ENCODE measurements at regions not wholly inside any gene's neighbourhood (a gene's known extent, or its start where the extent isn't known, plus 50 kb on each side); places are given as distances from the start of the nearest gene placed in this dataset.
A peak's percentile ranks its signal among the peaks of the same experiment; 100 is the strongest.

- no peak overlapping the region for H3K4me3 ChIP-seq (ENCODE audit: insufficient read depth, low read depth, low read length)
- Mint-ChIP-seq H3K4me1 (ENCODE audit: low read depth, unreplicated experiment) (no peaks in the 10 kb centered on the region), H3K27me3 (ENCODE audit: low read depth, unreplicated experiment) (peaks cover 22% of the 10 kb centered on the region), H3K36me3 (ENCODE audit: low read depth, unreplicated experiment) (no peaks in the 10 kb centered on the region), H3K9me3 (ENCODE audit: unreplicated experiment) (peaks cover 5% of the 10 kb centered on the region), H3K4me3 (ENCODE audit: unreplicated experiment) (no peak overlapping the region), H3K27ac (ENCODE audit: unreplicated experiment) (no peak overlapping the region)
- H2AFZ ChIP-seq (ENCODE audit: low read depth, low read length), result no peak overlapping the region
- H3K4me1 ChIP-seq (ENCODE audit: insufficient read depth, low read length), result no peaks in the 10 kb centered on the region
- H3K4me2 ChIP-seq (ENCODE audit: low read length), result no peak overlapping the region
- H3K36me3 ChIP-seq (ENCODE audit: insufficient read depth, low read length), result no peaks in the 10 kb centered on the region
- no peak overlapping the region for H3K9ac ChIP-seq (ENCODE audit: low read length)
- H3K27ac ChIP-seq (ENCODE audit: low read depth, low read length), result no peak overlapping the region
- H3K9me3 ChIP-seq (ENCODE audit: insufficient read depth, low read depth, low read length), result no peaks in the 10 kb centered on the region
- H3K27me3 ChIP-seq (ENCODE audit: insufficient read depth, low read length), result peaks cover 14% of the 10 kb centered on the region
- FAIRE-seq (no peak), DNase-seq (ENCODE audit: low read depth) (no peak)
- no peaks in the 10 kb centered on the region for H4K20me1 ChIP-seq (ENCODE audit: insufficient read depth, low read length)
- TF ChIP-seq, protein P1, sequence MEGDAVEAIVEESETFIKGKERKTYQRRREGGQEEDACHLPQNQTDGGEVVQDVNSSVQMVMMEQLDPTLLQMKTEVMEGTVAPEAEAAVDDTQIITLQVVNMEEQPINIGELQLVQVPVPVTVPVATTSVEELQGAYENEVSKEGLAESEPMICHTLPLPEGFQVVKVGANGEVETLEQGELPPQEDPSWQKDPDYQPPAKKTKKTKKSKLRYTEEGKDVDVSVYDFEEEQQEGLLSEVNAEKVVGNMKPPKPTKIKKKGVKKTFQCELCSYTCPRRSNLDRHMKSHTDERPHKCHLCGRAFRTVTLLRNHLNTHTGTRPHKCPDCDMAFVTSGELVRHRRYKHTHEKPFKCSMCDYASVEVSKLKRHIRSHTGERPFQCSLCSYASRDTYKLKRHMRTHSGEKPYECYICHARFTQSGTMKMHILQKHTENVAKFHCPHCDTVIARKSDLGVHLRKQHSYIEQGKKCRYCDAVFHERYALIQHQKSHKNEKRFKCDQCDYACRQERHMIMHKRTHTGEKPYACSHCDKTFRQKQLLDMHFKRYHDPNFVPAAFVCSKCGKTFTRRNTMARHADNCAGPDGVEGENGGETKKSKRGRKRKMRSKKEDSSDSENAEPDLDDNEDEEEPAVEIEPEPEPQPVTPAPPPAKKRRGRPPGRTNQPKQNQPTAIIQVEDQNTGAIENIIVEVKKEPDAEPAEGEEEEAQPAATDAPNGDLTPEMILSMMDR (IDR thresholded peaks at IDR 0.05; ENCODE audit: insufficient read depth, low read depth, low read length), result no peak
- no peak for TF ChIP-seq EZH2 (IDR thresholded peaks at IDR 0.05; ENCODE audit: insufficient read depth, low read length)
- H3K79me2 ChIP-seq (ENCODE audit: insufficient read depth, low read length), result no peaks in the 10 kb centered on the region
Measured at GRCh38 chr3:72666447-72666755, 181.8 kb downstream of the SHQ1 start.

GRCh38 chr3:72665701-72666446 lies 182.4 kb downstream of the SHQ1 start:
- Histone ChIP-seq H3K27me3 (ENCODE audit: insufficient read depth, low read length) (peaks cover 9% of the 10 kb centered on the region), H3K4me3 (ENCODE audit: insufficient read depth, low read depth, low read length) (no peak overlapping the region), H4K20me1 (ENCODE audit: insufficient read depth, low read length) (no peaks in the 10 kb centered on the region), H3K9me3 (ENCODE audit: insufficient read depth, low read depth, low read length) (no peaks in the 10 kb centered on the region), H3K79me2 (ENCODE audit: insufficient read depth, low read length) (no peaks in the 10 kb centered on the region), H3K9ac (ENCODE audit: low read length) (no peak overlapping the region), H3K4me1 (ENCODE audit: insufficient read depth, low read length) (peaks cover under 1% of the 10 kb centered on the region), H2AFZ (ENCODE audit: low read depth, low read length) (no peak overlapping the region), H3K27ac (ENCODE audit: low read depth, low read length) (no peak overlapping the region), H3K36me3 (ENCODE audit: insufficient read depth, low read length) (no peaks in the 10 kb centered on the region), H3K4me2 (ENCODE audit: low read length) (no peak overlapping the region)
- no peak for FAIRE-seq
- no peaks in the 10 kb centered on the region for H3K4me1 Mint-ChIP-seq (ENCODE audit: low read depth, unreplicated experiment)
- H3K27ac Mint-ChIP-seq (ENCODE audit: unreplicated experiment), result no peak overlapping the region
- H3K27me3 Mint-ChIP-seq (ENCODE audit: low read depth, unreplicated experiment), result peaks cover 17% of the 10 kb centered on the region
- H3K9me3 Mint-ChIP-seq (ENCODE audit: unreplicated experiment), result peaks cover 5% of the 10 kb centered on the region
- H3K36me3 Mint-ChIP-seq (ENCODE audit: low read depth, unreplicated experiment), result no peaks in the 10 kb centered on the region
- TF ChIP-seq EZH2 (IDR thresholded peaks at IDR 0.05; ENCODE audit: insufficient read depth, low read length), result no peak
- TF ChIP-seq, protein P1 (IDR thresholded peaks at IDR 0.05; ENCODE audit: insufficient read depth, low read depth, low read length), result peak; percentile 40
- DNase-seq (ENCODE audit: low read depth), result no peak
- H3K4me3 Mint-ChIP-seq (ENCODE audit: unreplicated experiment), result no peak overlapping the region

- Histone ChIP-seq H3K27ac (ENCODE audit: low read depth, low read length) (no peak overlapping the region), H3K27me3 (ENCODE audit: insufficient read depth, low read length) (peaks cover 3% of the 10 kb centered on the region), H3K9me3 (ENCODE audit: insufficient read depth, low read depth, low read length) (no peaks in the 10 kb centered on the region), H2AFZ (ENCODE audit: low read depth, low read length) (no peak overlapping the region), H3K4me3 (ENCODE audit: insufficient read depth, low read depth, low read length) (no peak overlapping the region), H3K79me2 (ENCODE audit: insufficient read depth, low read length) (no peaks in the 10 kb centered on the region), H3K4me1 (ENCODE audit: insufficient read depth, low read length) (peaks cover 9% of the 10 kb centered on the region), H4K20me1 (ENCODE audit: insufficient read depth, low read length) (no peaks in the 10 kb centered on the region), H3K36me3 (ENCODE audit: insufficient read depth, low read length) (no peaks in the 10 kb centered on the region), H3K4me2 (ENCODE audit: low read length) (no peak overlapping the region), H3K9ac (ENCODE audit: low read length) (no peak overlapping the region)
- DNase-seq (ENCODE audit: low read depth) (no peak), FAIRE-seq (no peak)
- H3K27me3 Mint-ChIP-seq (ENCODE audit: low read depth, unreplicated experiment), result peaks cover 13% of the 10 kb centered on the region
- H3K36me3 Mint-ChIP-seq (ENCODE audit: low read depth, unreplicated experiment), result no peaks in the 10 kb centered on the region
- H3K27ac Mint-ChIP-seq (ENCODE audit: unreplicated experiment), result no peak overlapping the region
- no peak overlapping the region for H3K4me3 Mint-ChIP-seq (ENCODE audit: unreplicated experiment)
- no peaks in the 10 kb centered on the region for H3K4me1 Mint-ChIP-seq (ENCODE audit: low read depth, unreplicated experiment)
- H3K9me3 Mint-ChIP-seq (ENCODE audit: unreplicated experiment), result peaks cover 5% of the 10 kb centered on the region
- no peak for TF ChIP-seq EZH2 (IDR thresholded peaks at IDR 0.05; ENCODE audit: insufficient read depth, low read length)
- TF ChIP-seq, protein P1 (IDR thresholded peaks at IDR 0.05; ENCODE audit: insufficient read depth, low read depth, low read length), result no peak
Measured at GRCh38 chr3:72665103-72665502, 183.1 kb downstream of the SHQ1 start.

Measured in astrocyte (in vitro differentiated cells and primary cell).